ENCODE measurements at regions not wholly inside any gene's neighbourhood (a gene's known extent, or its start where the extent isn't known, plus 50 kb on each side); places are given as distances from the start of the nearest gene placed in this dataset.

DNA sequence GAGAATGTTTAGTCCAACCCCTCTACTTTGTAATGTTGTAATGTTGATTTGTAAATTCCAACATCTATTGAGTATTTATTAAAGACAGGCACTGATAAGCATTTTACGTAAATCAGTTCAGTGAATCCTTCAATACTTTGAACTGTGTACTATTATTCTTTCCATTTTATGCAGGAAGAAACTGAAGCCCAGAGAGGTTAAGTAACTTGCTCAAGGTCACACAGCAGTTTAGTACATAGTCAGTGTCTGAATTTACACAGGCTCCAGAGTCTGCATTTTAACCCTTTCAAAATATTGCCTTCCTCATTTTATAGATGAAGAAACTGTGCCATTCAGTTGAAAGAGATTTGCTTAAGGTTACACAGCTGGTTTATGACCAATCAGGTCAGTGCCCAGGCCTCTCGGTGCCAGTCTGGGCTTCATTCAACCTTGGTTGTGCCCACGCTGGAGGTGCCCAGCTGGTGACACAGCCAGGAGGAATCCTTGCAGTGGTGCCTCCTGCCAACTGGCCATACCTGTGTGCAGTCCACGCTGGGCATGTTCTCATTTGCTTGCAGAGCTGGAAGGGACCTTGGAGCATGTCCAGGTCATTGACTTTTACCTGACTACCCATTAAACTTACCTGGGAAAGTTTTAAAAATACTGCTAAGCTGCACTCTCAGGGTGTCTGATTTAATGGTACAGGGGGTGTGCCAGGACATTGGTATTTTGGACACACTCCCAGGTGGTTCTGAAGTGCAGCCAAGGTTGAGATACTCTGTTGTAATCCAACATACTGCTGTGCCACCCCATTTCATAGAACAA lies 74.3 kb upstream of the CYRIA start:
- Mint-ChIP-seq H3K9me3 (no peaks in the 10 kb centered on the region), H3K27me3 (peaks cover 0 to 15% of the 10 kb centered on the region in 2 donors), H3K4me3 (no peak overlapping the region), H3K36me3 (no peaks in the 10 kb centered on the region), H3K27ac (no peak overlapping the region), H3K4me1 (no peaks in the 10 kb centered on the region)
- ChIA-PET CTCF (interaction anchor here in 1 of 2 donors (1.0 kb wide), 1 partner anchor 15 kb away, joined by 4 read pairs; no protein-coding TSS in a partner anchor), POLR2A (no interaction called here)
- Histone ChIP-seq H3K4me1 (ENCODE audit: control insufficient read depth in 1 of 2, extremely low read depth in 1 of 2, insufficient read depth in 2 of 2, low read length in 2 of 2) (no peaks in the 10 kb centered on the region), H3K27ac (ENCODE audit: low read length) (no peak overlapping the region), H3K9me3 (no peaks in the 10 kb centered on the region), H3K4me3 (ENCODE audit: control insufficient read depth in 1 of 2, extremely low read depth in 1 of 2, low read length in 1 of 2) (no peak overlapping the region), H3K36me3 (ENCODE audit: control insufficient read depth in 2 of 2, extremely low read depth in 1 of 2, insufficient read depth in 1 of 2, low read length in 1 of 2) (no peaks in the 10 kb centered on the region), H3K27me3 (replicated peaks in 1 of 2; ENCODE audit: control insufficient read depth in 2 of 2, extremely low read depth in 1 of 2, insufficient read depth in 2 of 2, low read length in 1 of 2) (peaks cover 0 to 3% of the 10 kb centered on the region in 2 experiments)
- 77% methylated on average over 2 of the region's 4 CpGs for WGBS (ENCODE audit: insufficient coverage)
- no peak for ATAC-seq (replicated peaks in 1 of 4)
- DNase-seq = no peak

DNA sequence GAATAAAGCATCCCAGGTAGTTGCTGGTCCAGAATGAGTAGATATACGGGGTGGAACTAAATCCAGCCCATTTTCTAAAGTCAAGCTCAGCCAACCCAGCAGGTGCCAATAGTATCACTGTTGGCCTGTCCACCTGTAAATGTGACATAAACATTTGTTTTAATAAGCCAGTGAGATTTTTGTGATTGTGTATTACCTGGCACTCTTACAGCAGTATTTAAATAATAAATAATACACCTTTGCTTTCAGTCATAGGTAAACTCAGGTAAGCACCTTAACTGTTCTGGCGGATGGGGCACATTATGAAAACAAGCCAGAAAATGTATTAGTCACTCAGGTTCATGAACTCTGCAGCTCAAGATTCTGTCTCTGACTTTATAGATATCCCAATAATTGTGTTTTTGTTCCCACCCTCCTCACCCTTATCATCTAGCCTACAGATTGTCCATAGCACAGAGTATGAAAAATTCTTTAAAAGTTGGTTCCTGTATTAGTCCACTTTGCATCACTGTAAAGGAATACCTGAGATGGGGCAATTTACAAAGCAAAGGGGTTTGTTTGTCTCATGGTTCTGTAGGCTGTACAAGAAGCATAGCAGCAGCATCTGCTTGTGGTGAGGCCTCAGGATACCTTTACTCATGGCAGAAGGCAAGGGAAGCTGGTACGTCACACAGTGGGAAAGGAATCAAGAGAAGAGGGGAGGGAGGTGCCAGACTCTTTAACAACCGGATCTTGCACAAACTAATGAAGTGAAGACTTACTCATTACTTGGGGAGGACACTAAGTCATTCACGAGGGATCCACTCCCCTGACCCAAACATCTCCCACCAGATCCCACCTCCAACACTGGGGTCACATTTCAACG lies 73.0 kb upstream of the CYRIA start:
- H3K27ac Mint-ChIP-seq = no peak overlapping the region
- ChIA-PET POLR2A (no interaction called here), CTCF (no interaction called here)
- H3K4me3 Mint-ChIP-seq = no peak overlapping the region
- H3K4me1 Mint-ChIP-seq = no peaks in the 10 kb centered on the region
- ATAC-seq (replicated peaks in 1 of 4) (no peak), DNase-seq (no peak)
- H3K36me3 Mint-ChIP-seq = no peaks in the 10 kb centered on the region
- H3K27me3 Mint-ChIP-seq = peaks cover 4 to 15% of the 10 kb centered on the region in 2 donors
- no peaks in the 10 kb centered on the region for H3K9me3 ChIP-seq
- 100% methylated on average over 1 of the region's 6 CpGs for WGBS (ENCODE audit: insufficient coverage)
- H3K27ac ChIP-seq (ENCODE audit: low read length) = no peak overlapping the region
- peaks cover 0 to 3% of the 10 kb centered on the region in 2 experiments for H3K27me3 ChIP-seq (replicated peaks in 1 of 2; ENCODE audit: control insufficient read depth in 2 of 2, extremely low read depth in 1 of 2, insufficient read depth in 2 of 2, low read length in 1 of 2)
- no peaks in the 10 kb centered on the region for H3K9me3 Mint-ChIP-seq
- no peak overlapping the region for H3K4me3 ChIP-seq (ENCODE audit: control insufficient read depth in 1 of 2, extremely low read depth in 1 of 2, low read length in 1 of 2)
- H3K36me3 ChIP-seq (ENCODE audit: control insufficient read depth in 2 of 2, extremely low read depth in 1 of 2, insufficient read depth in 1 of 2, low read length in 1 of 2) = no peaks in the 10 kb centered on the region
- H3K4me1 ChIP-seq (ENCODE audit: control insufficient read depth in 1 of 2, extremely low read depth in 1 of 2, insufficient read depth in 2 of 2, low read length in 2 of 2) = no peaks in the 10 kb centered on the region

DNA sequence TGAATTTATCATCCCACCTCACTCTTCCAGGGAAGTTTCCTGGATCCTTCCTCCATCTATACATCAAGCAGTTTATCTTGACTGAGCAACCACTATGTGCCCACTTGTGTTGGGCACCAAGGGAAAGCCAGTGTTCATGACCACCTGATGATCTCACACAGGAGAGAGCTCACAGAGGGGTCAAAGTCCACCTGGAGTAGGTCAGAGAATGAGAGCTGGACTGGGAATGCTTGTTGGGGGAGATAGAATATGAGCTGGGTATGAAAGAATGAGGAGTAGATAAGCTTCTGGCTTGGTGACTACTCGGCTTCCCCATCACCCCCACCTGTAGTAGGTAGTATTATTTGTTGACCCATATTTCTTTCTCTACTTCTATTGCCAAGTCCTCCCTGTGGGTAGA lies 72.2 kb upstream of the CYRIA start:
- peaks cover 6 to 15% of the 10 kb centered on the region in 2 donors for H3K27me3 Mint-ChIP-seq
- ChIA-PET CTCF (no interaction called here), POLR2A (no interaction called here)
- H3K27ac Mint-ChIP-seq = no peak overlapping the region
- Histone ChIP-seq H3K27ac (ENCODE audit: low read length) (no peak overlapping the region), H3K9me3 (no peaks in the 10 kb centered on the region), H3K4me1 (ENCODE audit: control insufficient read depth in 1 of 2, extremely low read depth in 1 of 2, insufficient read depth in 2 of 2, low read length in 2 of 2) (no peaks in the 10 kb centered on the region), H3K27me3 (replicated peaks in 1 of 2; ENCODE audit: control insufficient read depth in 2 of 2, extremely low read depth in 1 of 2, insufficient read depth in 2 of 2, low read length in 1 of 2) (peaks cover 0 to 3% of the 10 kb centered on the region in 2 experiments), H3K36me3 (ENCODE audit: control insufficient read depth in 2 of 2, extremely low read depth in 1 of 2, insufficient read depth in 1 of 2, low read length in 1 of 2) (no peaks in the 10 kb centered on the region), H3K4me3 (ENCODE audit: control insufficient read depth in 1 of 2, extremely low read depth in 1 of 2, low read length in 1 of 2) (no peak overlapping the region)
- no peaks in the 10 kb centered on the region for H3K36me3 Mint-ChIP-seq
- H3K4me1 Mint-ChIP-seq = no peaks in the 10 kb centered on the region
- H3K4me3 Mint-ChIP-seq = no peak overlapping the region
- WGBS (ENCODE audit: insufficient coverage) = no CpG with 5 or more reads among the region's 1 CpG
- H3K9me3 Mint-ChIP-seq = no peaks in the 10 kb centered on the region
- no peak for ATAC-seq (replicated peaks in 1 of 4)
- no peak for DNase-seq

DNA sequence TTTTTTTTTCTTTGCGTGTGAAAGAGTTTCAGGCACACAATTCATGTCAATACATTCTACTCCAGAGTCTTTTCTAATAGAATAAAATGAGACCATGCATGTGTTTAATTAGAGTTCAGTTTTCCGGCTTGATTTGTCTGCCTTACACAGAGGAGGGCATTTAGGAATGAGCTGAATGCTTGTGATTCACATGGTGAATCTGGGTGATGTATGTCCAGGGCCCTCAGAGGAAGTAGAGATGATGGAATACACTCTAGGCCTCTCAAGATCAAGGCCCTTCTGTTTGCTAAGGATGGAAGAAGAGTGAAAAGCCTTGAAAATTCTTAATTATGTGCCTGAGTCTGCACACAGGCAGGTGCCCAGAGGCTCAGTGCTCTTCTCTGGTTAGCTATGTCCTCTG lies 71.0 kb upstream of the CYRIA start:
- DNase-seq (no peak), ATAC-seq (replicated peaks in 1 of 4) (no peak)
- Mint-ChIP-seq H3K4me3 (no peak overlapping the region), H3K36me3 (no peaks in the 10 kb centered on the region), H3K27ac (no peak overlapping the region), H3K9me3 (no peaks in the 10 kb centered on the region), H3K4me1 (no peaks in the 10 kb centered on the region), H3K27me3 (peaks cover 6 to 11% of the 10 kb centered on the region in 2 donors)
- ChIA-PET POLR2A (no interaction called here), CTCF (no interaction called here)
- Histone ChIP-seq H3K27me3 (replicated peaks in 1 of 2; ENCODE audit: control insufficient read depth in 2 of 2, extremely low read depth in 1 of 2, insufficient read depth in 2 of 2, low read length in 1 of 2) (peaks cover 0 to 3% of the 10 kb centered on the region in 2 experiments), H3K9me3 (no peaks in the 10 kb centered on the region), H3K36me3 (ENCODE audit: control insufficient read depth in 2 of 2, extremely low read depth in 1 of 2, insufficient read depth in 1 of 2, low read length in 1 of 2) (no peaks in the 10 kb centered on the region), H3K4me3 (ENCODE audit: control insufficient read depth in 1 of 2, extremely low read depth in 1 of 2, low read length in 1 of 2) (no peak overlapping the region), H3K4me1 (ENCODE audit: control insufficient read depth in 1 of 2, extremely low read depth in 1 of 2, insufficient read depth in 2 of 2, low read length in 2 of 2) (no peaks in the 10 kb centered on the region), H3K27ac (ENCODE audit: low read length) (no peak overlapping the region)
- 80% methylated on average over 1 of the region's 2 CpGs for WGBS (ENCODE audit: insufficient coverage)

DNA sequence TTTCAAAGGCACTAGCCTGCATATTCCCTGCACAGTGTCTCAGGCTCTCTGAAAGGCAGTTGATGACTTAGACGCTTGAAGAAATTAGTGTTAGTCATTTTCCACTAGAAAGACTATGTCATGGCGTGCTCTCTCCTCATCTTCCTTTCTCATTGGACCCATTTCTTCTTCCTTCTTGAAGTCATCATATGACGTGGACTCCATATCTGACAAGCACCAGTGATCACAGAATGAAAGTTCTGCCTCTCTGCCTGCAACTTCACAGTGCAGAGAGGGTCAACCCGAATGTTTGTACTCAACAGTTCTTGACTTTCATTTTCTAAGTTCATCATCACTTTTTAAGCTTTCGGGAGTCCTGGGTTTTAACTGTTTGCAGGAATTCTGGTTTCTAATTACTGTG lies 63.7 kb upstream of the CYRIA start:
- Mint-ChIP-seq H3K4me3 (no peak overlapping the region), H3K27ac (no peak overlapping the region), H3K9me3 (no peaks in the 10 kb centered on the region), H3K4me1 (no peaks in the 10 kb centered on the region), H3K36me3 (no peaks in the 10 kb centered on the region), H3K27me3 (peaks cover 10 to 16% of the 10 kb centered on the region in 2 donors)
- Histone ChIP-seq H3K9me3 (no peaks in the 10 kb centered on the region), H3K27me3 (replicated peaks in 1 of 2; ENCODE audit: control insufficient read depth in 2 of 2, extremely low read depth in 1 of 2, insufficient read depth in 2 of 2, low read length in 1 of 2) (no peaks in the 10 kb centered on the region), H3K36me3 (ENCODE audit: control insufficient read depth in 2 of 2, extremely low read depth in 1 of 2, insufficient read depth in 1 of 2, low read length in 1 of 2) (no peaks in the 10 kb centered on the region), H3K4me3 (ENCODE audit: control insufficient read depth in 1 of 2, extremely low read depth in 1 of 2, low read length in 1 of 2) (no peak overlapping the region), H3K27ac (ENCODE audit: low read length) (no peak overlapping the region), H3K4me1 (ENCODE audit: control insufficient read depth in 1 of 2, extremely low read depth in 1 of 2, insufficient read depth in 2 of 2, low read length in 2 of 2) (no peaks in the 10 kb centered on the region)
- no peak for ATAC-seq (replicated peaks in 1 of 4)
- CTCF ChIA-PET = no interaction called here
- POLR2A ChIA-PET = no interaction called here
- DNase-seq = no peak
- 54% methylated on average over 4 of the region's 5 CpGs for WGBS (ENCODE audit: insufficient coverage)

DNA sequence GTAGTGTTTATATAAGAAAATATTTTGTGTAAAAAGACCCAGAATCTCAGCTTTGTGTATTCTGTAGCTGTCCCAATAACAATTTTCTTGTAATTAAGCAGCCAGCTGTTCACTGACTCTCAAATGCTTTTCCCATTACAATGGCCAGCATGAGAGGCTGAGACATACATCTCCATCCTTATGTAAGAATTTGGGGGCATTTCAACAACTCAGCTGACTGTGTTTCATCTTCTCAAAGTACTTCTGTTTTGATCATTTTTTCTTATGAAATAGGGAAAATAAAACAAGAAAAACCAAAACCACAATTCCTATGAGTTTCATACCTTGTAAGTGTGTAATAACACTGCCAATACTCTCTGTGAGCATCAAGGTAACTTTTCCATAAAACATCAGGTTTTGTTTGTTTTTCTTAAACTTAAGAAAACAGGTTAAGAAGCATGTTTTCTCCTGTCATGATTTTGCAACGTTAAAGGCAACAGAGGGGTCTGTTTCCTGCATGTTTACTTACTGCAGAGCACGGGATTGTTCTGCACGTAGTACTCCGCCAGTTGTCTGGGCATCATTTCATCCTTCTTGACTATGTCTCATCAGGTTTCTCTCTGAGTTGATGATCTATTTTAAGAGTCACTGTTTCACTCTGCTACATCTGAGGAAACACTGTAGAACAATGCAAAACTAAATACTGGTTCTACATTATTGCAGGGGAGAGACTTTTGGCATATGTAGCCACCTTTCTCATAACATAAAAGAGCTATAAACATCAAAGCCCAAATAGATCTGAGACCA lies 62.9 kb upstream of the CYRIA start:
- DNase-seq = no peak
- Histone ChIP-seq H3K4me3 (ENCODE audit: control insufficient read depth in 1 of 2, extremely low read depth in 1 of 2, low read length in 1 of 2) (no peak overlapping the region), H3K27me3 (replicated peaks in 1 of 2; ENCODE audit: control insufficient read depth in 2 of 2, extremely low read depth in 1 of 2, insufficient read depth in 2 of 2, low read length in 1 of 2) (no peaks in the 10 kb centered on the region), H3K4me1 (ENCODE audit: control insufficient read depth in 1 of 2, extremely low read depth in 1 of 2, insufficient read depth in 2 of 2, low read length in 2 of 2) (no peaks in the 10 kb centered on the region), H3K9me3 (no peaks in the 10 kb centered on the region), H3K36me3 (ENCODE audit: control insufficient read depth in 2 of 2, extremely low read depth in 1 of 2, insufficient read depth in 1 of 2, low read length in 1 of 2) (no peaks in the 10 kb centered on the region), H3K27ac (ENCODE audit: low read length) (no peak overlapping the region)
- 38% methylated on average over 1 of the region's 4 CpGs for WGBS (ENCODE audit: insufficient coverage)
- POLR2A ChIA-PET = no interaction called here
- Mint-ChIP-seq H3K4me3 (no peak overlapping the region), H3K4me1 (no peaks in the 10 kb centered on the region), H3K27ac (no peak overlapping the region), H3K9me3 (no peaks in the 10 kb centered on the region), H3K27me3 (peaks cover 6 to 21% of the 10 kb centered on the region in 2 donors), H3K36me3 (no peaks in the 10 kb centered on the region)
- CTCF ChIA-PET = no interaction called here
- no peak for ATAC-seq (replicated peaks in 1 of 4)
